ENCODE measurements at regions not wholly inside any gene's neighbourhood (a gene's known extent, or its start where the extent isn't known, plus 50 kb on each side); places are given as distances from the start of the nearest gene placed in this dataset.

DNA sequence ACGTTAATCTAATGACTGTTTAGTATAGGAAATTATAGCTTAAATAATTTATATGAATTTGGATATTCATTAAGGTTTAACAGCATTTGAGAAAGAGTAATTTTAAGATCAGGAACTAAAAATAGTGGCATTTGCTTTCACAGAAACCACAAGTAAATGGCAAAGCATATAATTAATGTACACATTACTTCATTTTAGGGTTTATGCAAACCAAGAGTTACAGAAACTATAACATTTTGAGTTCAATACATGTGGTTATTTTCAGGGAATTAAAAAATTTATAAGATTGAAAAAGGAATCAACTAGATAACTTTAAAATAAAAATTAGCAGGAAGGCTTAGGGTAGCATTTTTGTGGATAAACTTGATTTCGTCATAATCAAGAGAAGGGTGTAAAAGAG lies 151.7 kb upstream of the MIR17HG start:
- WGBS, 2 donors (ENCODE audit: low coverage in 1 of 2), result 72 to 88% methylated on average over 2 of the region's 2 CpGs
- Histone ChIP-seq H3K4me3 (no peak overlapping the region), H3K27me3 (no peaks in the 10 kb centered on the region)

DNA sequence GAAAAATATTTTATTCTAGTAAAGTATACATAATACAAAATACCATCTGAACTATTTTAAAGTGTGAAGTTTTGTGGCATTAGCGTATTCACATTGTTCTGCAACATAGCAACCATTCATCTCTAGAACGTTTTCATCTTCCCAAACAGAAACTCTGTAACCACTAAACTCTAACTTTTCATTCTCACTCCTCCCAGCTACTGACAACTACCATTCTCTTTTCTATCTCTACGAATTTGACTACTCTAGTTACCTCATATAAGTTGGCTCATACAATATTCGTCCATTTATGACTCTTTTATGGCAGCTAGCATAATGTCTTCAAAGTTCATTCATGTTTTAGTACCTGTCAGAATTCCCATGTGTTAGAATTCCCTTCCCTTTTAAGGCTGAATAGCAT lies 150.5 kb upstream of the MIR17HG start:
- no peak overlapping the region for H3K4me3 ChIP-seq
- in situ Hi-C loops (cut with MboI; ENCODE audit: low pct_ligation_motif_present in 1 of 4, low pct_unique_long_range_greater_than_20kb in 1 of 4, low sequenced_read_pairs in 3 of 4), result no loop called here

More for the DNA sequence above, 151.7 kb upstream of the MIR17HG start:
- Histone ChIP-seq H3K27ac (no peak overlapping the region), H3K36me3 (no peaks in the 10 kb centered on the region), H3K9me3 (no peaks in the 10 kb centered on the region), H3K4me1 (no peaks in the 10 kb centered on the region)
- no peak for DNase-seq
- intact Hi-C loops (cut with DNase I; ENCODE audit: low total_unique reads) (no loop called here), in situ Hi-C loops (cut with MboI; ENCODE audit: low pct_ligation_motif_present in 1 of 4, low pct_unique_long_range_greater_than_20kb in 1 of 4, low sequenced_read_pairs in 3 of 4) (no loop called here)
- TF ChIP-seq, protein P1, sequence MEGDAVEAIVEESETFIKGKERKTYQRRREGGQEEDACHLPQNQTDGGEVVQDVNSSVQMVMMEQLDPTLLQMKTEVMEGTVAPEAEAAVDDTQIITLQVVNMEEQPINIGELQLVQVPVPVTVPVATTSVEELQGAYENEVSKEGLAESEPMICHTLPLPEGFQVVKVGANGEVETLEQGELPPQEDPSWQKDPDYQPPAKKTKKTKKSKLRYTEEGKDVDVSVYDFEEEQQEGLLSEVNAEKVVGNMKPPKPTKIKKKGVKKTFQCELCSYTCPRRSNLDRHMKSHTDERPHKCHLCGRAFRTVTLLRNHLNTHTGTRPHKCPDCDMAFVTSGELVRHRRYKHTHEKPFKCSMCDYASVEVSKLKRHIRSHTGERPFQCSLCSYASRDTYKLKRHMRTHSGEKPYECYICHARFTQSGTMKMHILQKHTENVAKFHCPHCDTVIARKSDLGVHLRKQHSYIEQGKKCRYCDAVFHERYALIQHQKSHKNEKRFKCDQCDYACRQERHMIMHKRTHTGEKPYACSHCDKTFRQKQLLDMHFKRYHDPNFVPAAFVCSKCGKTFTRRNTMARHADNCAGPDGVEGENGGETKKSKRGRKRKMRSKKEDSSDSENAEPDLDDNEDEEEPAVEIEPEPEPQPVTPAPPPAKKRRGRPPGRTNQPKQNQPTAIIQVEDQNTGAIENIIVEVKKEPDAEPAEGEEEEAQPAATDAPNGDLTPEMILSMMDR (IDR thresholded peaks at IDR 0.05), result no peak
- TF ChIP-seq POLR2A (IDR thresholded peaks at IDR 0.05), result no peak
- TF ChIP-seq POLR2AphosphoS5 (IDR thresholded peaks at IDR 0.05), result no peak
- TF ChIP-seq EP300 (IDR thresholded peaks at IDR 0.05; ENCODE audit: low read depth), result no peak

GRCh38 chr13:91199866-91200265 lies 147.6 kb upstream of the MIR17HG start:
- intact Hi-C loops (cut with DNase I; ENCODE audit: low total_unique reads) (no loop called here), in situ Hi-C loops (cut with MboI; ENCODE audit: low pct_ligation_motif_present in 1 of 4, low pct_unique_long_range_greater_than_20kb in 1 of 4, low sequenced_read_pairs in 3 of 4) (no loop called here)
- Histone ChIP-seq H3K36me3 (no peaks in the 10 kb centered on the region), H3K4me1 (no peaks in the 10 kb centered on the region), H3K9me3 (no peaks in the 10 kb centered on the region), H3K27me3 (no peaks in the 10 kb centered on the region), H3K27ac (no peak overlapping the region), H3K4me3 (no peak overlapping the region)
- no peak for DNase-seq
- WGBS, 2 donors (ENCODE audit: low coverage in 1 of 2), result 69 to 81% methylated on average over 1 of the region's 1 CpG
- TF ChIP-seq POLR2A (IDR thresholded peaks at IDR 0.05) (no peak), EP300 (IDR thresholded peaks at IDR 0.05; ENCODE audit: low read depth) (no peak), POLR2AphosphoS5 (IDR thresholded peaks at IDR 0.05) (no peak)
- TF ChIP-seq, protein P1 (IDR thresholded peaks at IDR 0.05), result no peak

More for the DNA sequence above, 150.5 kb upstream of the MIR17HG start:
- no peak overlapping the region for H3K27ac ChIP-seq
- H3K4me1 ChIP-seq, result no peaks in the 10 kb centered on the region
- TF ChIP-seq, protein P1 (IDR thresholded peaks at IDR 0.05), result no peak
- no peak for TF ChIP-seq POLR2AphosphoS5 (IDR thresholded peaks at IDR 0.05)
- TF ChIP-seq EP300 (IDR thresholded peaks at IDR 0.05; ENCODE audit: low read depth), result no peak
- no peak for TF ChIP-seq POLR2A (IDR thresholded peaks at IDR 0.05)
- DNase-seq, result no peak
- no peaks in the 10 kb centered on the region for H3K27me3 ChIP-seq
- intact Hi-C loops (cut with DNase I; ENCODE audit: low total_unique reads), result no loop called here
- no peaks in the 10 kb centered on the region for H3K9me3 ChIP-seq
- WGBS, 2 donors (ENCODE audit: low coverage in 1 of 2), result 38 to 55% methylated on average over 4 of the region's 4 CpGs
- H3K36me3 ChIP-seq, result no peaks in the 10 kb centered on the region

DNA sequence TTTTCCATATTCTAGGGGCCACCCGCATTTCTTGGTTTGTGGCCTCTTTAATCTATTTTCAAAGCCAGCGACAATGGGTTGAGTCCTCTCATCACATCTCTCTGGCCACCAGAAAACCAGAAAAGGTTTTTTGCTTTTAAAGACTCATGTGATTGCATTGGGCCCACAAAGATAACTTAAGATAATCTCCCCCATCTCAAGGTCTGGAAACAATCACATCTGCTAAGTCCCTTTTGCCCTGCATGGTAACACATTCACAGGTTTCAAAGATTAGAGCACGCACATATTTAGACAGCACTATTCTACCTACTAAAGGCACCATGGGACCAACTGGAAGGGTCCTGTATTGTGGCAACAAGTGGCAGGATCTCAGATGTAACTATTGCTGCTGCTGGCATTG lies 147.0 kb upstream of the MIR17HG start:
- Histone ChIP-seq H3K4me1 (no peaks in the 10 kb centered on the region), H3K27me3 (no peaks in the 10 kb centered on the region), H3K36me3 (no peaks in the 10 kb centered on the region), H3K27ac (no peak overlapping the region), H3K9me3 (no peaks in the 10 kb centered on the region), H3K4me3 (no peak overlapping the region)
- in situ Hi-C loops (cut with MboI; ENCODE audit: low pct_ligation_motif_present in 1 of 4, low pct_unique_long_range_greater_than_20kb in 1 of 4, low sequenced_read_pairs in 3 of 4) (no loop called here), intact Hi-C loops (cut with DNase I; ENCODE audit: low total_unique reads) (no loop called here)
- TF ChIP-seq EP300 (IDR thresholded peaks at IDR 0.05; ENCODE audit: low read depth) (no peak), POLR2A (IDR thresholded peaks at IDR 0.05) (no peak), POLR2AphosphoS5 (IDR thresholded peaks at IDR 0.05) (no peak)
- TF ChIP-seq, protein P1 (IDR thresholded peaks at IDR 0.05), result no peak
- DNase-seq, result no peak
- WGBS, 2 donors (ENCODE audit: low coverage in 1 of 2), result 82 to 83% methylated on average over 2 to 3 of the region's 3 CpGs
